Smooth muscle cell (in vitro differentiated cells): ENCODE measurements at regions not wholly inside any gene's neighbourhood (a gene's known extent, or its start where the extent isn't known, plus 50 kb on each side); places are given as distances from the start of the nearest gene placed in this dataset.

Source experiments
- DNase-seq: peaks from one replicate; lab custom pipeline; 2025; ENCODE audit not compliant: unreplicated experiment; lab: John Stamatoyannopoulos, UW
- H2AFZ ChIP-seq: fragments of 200-600 bp; sonication (generic); 2 replicates; pipeline ENCODE4 v1.6.0; 2016; ENCODE audit warnings: antibody characterized with exemption, low read depth, mild to moderate bottlenecking
- H3F3A ChIP-seq: fragments of 200-600 bp; sonication (generic); 2 replicates; pipeline ENCODE4 v1.6.0; 2017; ENCODE audit warnings: antibody characterized with exemption, low read depth
- H3K27ac ChIP-seq: fragments of 200-600 bp; sonication (generic); 2 replicates; pipeline ENCODE4 v1.5.1; 2016; ENCODE audit warnings: low read depth, mild to moderate bottlenecking
- H3K27me3 ChIP-seq: fragments of 200-600 bp; sonication (generic); 2 replicates; pipeline ENCODE4 v1.6.1; 2016; ENCODE audit warnings: low read depth, mild to moderate bottlenecking
- H3K36me3 ChIP-seq: fragments of 200-600 bp; sonication (generic); 2 replicates; pipeline ENCODE4 v1.5.1; 2016; ENCODE audit warnings: low read depth
- H3K4me1 ChIP-seq: fragments of 200-600 bp; sonication (generic); 2 replicates; pipeline ENCODE4 v1.5.1; 2016; ENCODE audit warnings: low read depth
- H3K4me2 ChIP-seq: fragments of 200-600 bp; sonication (generic); 2 replicates; pipeline ENCODE4 v1.6.0; 2016; ENCODE audit warnings: mild to moderate bottlenecking
- H3K4me3 ChIP-seq: fragments of 200-600 bp; sonication (generic); 2 replicates; pipeline ENCODE4 v1.5.1; 2016; ENCODE audit warnings: mild to moderate bottlenecking
- H3K79me2 ChIP-seq: fragments of 200-600 bp; sonication (generic); 2 replicates; pipeline ENCODE4 v1.6.0; 2016; ENCODE audit warnings: low read depth, mild to moderate bottlenecking
- H3K9ac ChIP-seq: fragments of 200-600 bp; sonication (generic); 2 replicates; pipeline ENCODE4 v1.6.0; 2016; ENCODE audit warnings: low read depth
- H3K9me3 ChIP-seq: fragments of 200-600 bp; sonication (generic); replicated peaks from 2 replicates; pipeline ENCODE4 v1.5.1; 2016; ENCODE audit warnings: low read depth
- H4K20me1 ChIP-seq: fragments of 200-600 bp; sonication (generic); 2 replicates; pipeline ENCODE4 v1.6.0; 2016; ENCODE audit warnings: low read depth
- WGBS: methylation state at CpG from one replicate; pipeline ENCODE4 v1.1.7; 2016; ENCODE audit warnings: low lambda C conversion rate; 5-methylcytosine and 5-hydroxymethylcytosine counted together
- TF ChIP-seq, protein P1 (sequence below): fragments of 200-600 bp; sonication (generic); IDR thresholded peaks from 2 replicates; pipeline ENCODE4 v1.5.1; 2017; ENCODE audit warnings: borderline replicate concordance, mild to moderate bottlenecking, antibody characterized with exemption; ENCODE audit not compliant: insufficient read depth, poor library complexity, severe bottlenecking

DNA sequence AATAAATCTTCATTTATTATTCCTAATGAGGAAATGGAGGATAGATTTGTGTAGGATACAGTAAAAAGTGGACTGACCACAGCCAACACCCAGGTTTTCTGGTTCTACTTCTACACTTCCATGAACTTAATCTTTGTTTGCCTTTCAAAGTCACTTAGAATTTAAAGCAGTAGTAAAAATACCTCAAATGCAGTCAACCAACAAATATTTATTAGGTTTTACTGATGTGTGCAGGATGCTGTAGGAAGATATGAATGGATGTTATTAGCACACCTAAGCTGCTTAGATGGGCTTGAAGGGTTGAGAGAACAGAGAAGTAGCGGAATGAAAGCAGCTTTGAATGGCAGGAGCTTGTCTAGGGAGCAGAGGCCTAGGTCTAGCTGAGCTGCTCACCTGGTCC lies 201.1 kb downstream of the PALM2AKAP2 start:
- no peak overlapping the region for H3K4me3 ChIP-seq
- H3K79me2 ChIP-seq: no peaks in the 10 kb centered on the region
- no peak overlapping the region for H3K9ac ChIP-seq
- no peak for DNase-seq
- TF ChIP-seq, protein P1, sequence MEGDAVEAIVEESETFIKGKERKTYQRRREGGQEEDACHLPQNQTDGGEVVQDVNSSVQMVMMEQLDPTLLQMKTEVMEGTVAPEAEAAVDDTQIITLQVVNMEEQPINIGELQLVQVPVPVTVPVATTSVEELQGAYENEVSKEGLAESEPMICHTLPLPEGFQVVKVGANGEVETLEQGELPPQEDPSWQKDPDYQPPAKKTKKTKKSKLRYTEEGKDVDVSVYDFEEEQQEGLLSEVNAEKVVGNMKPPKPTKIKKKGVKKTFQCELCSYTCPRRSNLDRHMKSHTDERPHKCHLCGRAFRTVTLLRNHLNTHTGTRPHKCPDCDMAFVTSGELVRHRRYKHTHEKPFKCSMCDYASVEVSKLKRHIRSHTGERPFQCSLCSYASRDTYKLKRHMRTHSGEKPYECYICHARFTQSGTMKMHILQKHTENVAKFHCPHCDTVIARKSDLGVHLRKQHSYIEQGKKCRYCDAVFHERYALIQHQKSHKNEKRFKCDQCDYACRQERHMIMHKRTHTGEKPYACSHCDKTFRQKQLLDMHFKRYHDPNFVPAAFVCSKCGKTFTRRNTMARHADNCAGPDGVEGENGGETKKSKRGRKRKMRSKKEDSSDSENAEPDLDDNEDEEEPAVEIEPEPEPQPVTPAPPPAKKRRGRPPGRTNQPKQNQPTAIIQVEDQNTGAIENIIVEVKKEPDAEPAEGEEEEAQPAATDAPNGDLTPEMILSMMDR: no peak
- no peaks in the 10 kb centered on the region for H3K27me3 ChIP-seq
- H2AFZ ChIP-seq: no peak overlapping the region
- 96% methylated on average over 1 of the region's 1 CpG for WGBS
- H3F3A ChIP-seq: peaks cover 5% of the 10 kb centered on the region
- H3K4me1 ChIP-seq: no peaks in the 10 kb centered on the region
- no peaks in the 10 kb centered on the region for H3K9me3 ChIP-seq
- H4K20me1 ChIP-seq: no peaks in the 10 kb centered on the region
- no peak overlapping the region for H3K27ac ChIP-seq
- H3K4me2 ChIP-seq: no peak overlapping the region
- H3K36me3 ChIP-seq: no peaks in the 10 kb centered on the region

GRCh38 chr9:109986521-109986991 lies 206.6 kb downstream of the PALM2AKAP2 start:
- no peaks in the 10 kb centered on the region for H3K27me3 ChIP-seq
- TF ChIP-seq, protein P1: no peak
- H2AFZ ChIP-seq: no peak overlapping the region
- no peaks in the 10 kb centered on the region for H3K9me3 ChIP-seq
- 39% methylated on average over 1 of the region's 1 CpG for WGBS
- H3K4me1 ChIP-seq: peaks cover 3% of the 10 kb centered on the region
- no peak overlapping the region for H3K4me3 ChIP-seq
- H3K27ac ChIP-seq: peak overlapping the region; percentile 86
- no peak for DNase-seq
- H3K9ac ChIP-seq: no peak overlapping the region
- no peaks in the 10 kb centered on the region for H3K36me3 ChIP-seq
- H3F3A ChIP-seq: peaks cover 10% of the 10 kb centered on the region
- peak overlapping the region; percentile 70 for H3K4me2 ChIP-seq
- H4K20me1 ChIP-seq: no peaks in the 10 kb centered on the region
- H3K79me2 ChIP-seq: no peaks in the 10 kb centered on the region

DNA sequence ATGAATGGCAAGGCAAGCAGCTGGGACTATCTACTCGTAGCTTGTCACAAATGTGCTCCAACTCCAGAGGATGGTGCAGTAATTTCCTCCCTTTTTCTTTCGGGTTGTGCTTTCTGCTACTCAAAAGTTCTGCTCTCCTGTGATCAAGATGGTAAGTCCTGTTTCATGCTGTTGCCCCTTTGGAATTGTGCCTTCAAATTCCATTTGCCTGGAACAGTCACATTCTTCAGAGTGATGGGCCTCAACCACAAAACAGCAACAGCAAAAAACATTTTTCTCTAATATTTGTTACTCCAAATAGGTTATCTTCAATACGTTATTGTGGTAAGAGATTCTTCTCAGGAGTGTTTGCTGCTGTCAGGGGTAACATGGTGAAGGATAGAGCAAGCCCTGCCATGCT lies 209.3 kb downstream of the PALM2AKAP2 start:
- H3K9me3 ChIP-seq: no peaks in the 10 kb centered on the region
- H3K36me3 ChIP-seq: no peaks in the 10 kb centered on the region
- H3K79me2 ChIP-seq: no peaks in the 10 kb centered on the region
- no peak overlapping the region for H3K4me3 ChIP-seq
- H2AFZ ChIP-seq: no peak overlapping the region
- H3K4me2 ChIP-seq: no peak overlapping the region
- WGBS: 92% methylated on average over 3 of the region's 3 CpGs
- H3K27me3 ChIP-seq: no peaks in the 10 kb centered on the region
- peaks cover 10% of the 10 kb centered on the region for H3F3A ChIP-seq
- no peak overlapping the region for H3K9ac ChIP-seq
- no peak overlapping the region for H3K27ac ChIP-seq
- no peak for DNase-seq
- peaks cover 3% of the 10 kb centered on the region for H3K4me1 ChIP-seq
- TF ChIP-seq, protein P1: no peak
- H4K20me1 ChIP-seq: no peaks in the 10 kb centered on the region

- no peak overlapping the region for H3K9ac ChIP-seq
- DNase-seq: no peak
- H2AFZ ChIP-seq: no peak overlapping the region
- H3K4me1 ChIP-seq: peaks cover 3% of the 10 kb centered on the region
- peaks cover 10% of the 10 kb centered on the region for H3F3A ChIP-seq
- no peaks in the 10 kb centered on the region for H3K9me3 ChIP-seq
- H3K27me3 ChIP-seq: no peaks in the 10 kb centered on the region
- no peak overlapping the region for H3K27ac ChIP-seq
- H3K4me2 ChIP-seq: no peak overlapping the region
- no peaks in the 10 kb centered on the region for H3K36me3 ChIP-seq
- H3K4me3 ChIP-seq: no peak overlapping the region
- no peaks in the 10 kb centered on the region for H4K20me1 ChIP-seq
- no peaks in the 10 kb centered on the region for H3K79me2 ChIP-seq
- TF ChIP-seq, protein P1: no peak
- WGBS: 96% methylated on average over 4 of the region's 4 CpGs
These were observed 210.5 kb downstream of the PALM2AKAP2 start for GRCh38 chr9:109990541-109990940.
